Tibial nerve (tissue), 4 donors: ENCODE measurements at regions not wholly inside any gene's neighbourhood (a gene's known extent, or its start where the extent isn't known, plus 50 kb on each side); places are given as distances from the start of the nearest gene placed in this dataset.
"Not testable (repeated sequence)": the region's sequence is repeated elsewhere in the genome, so short reads cannot be mapped to it uniquely, and the experiment has no call there.

Experiments
- DNase-seq, 2 donors: peaks; one replicate each; pipeline ENCODE4 v3.0.0-alpha.2; 2019; ENCODE audit warnings: low spot score in 2 of 2
- H3K27ac ChIP-seq, 4 donors: fragments of 200-600 bp; sonication (generic) in 3 of 4; one replicate each; pipeline ENCODE4 v1.5.1; 2017 to 2019; ENCODE audit warnings: mild to moderate bottlenecking in 1 of 4
- H3K27me3 ChIP-seq, 2 donors: fragments of 200-600 bp; sonication (generic) in 1 of 2; one replicate each; pipeline versions ENCODE4 v1.5.1 to v1.6.0; 2017 to 2019
- H3K36me3 ChIP-seq, 3 donors: fragments of 200-600 bp; sonication (generic); one replicate each; pipeline ENCODE4 v1.5.1; 2018 to 2019
- H3K4me1 ChIP-seq, 4 donors: fragments of 200-600 bp; sonication (generic) in 3 of 4; one replicate each; pipeline ENCODE4 v1.5.1; 2017 to 2019
- H3K4me3 ChIP-seq, 4 donors: fragments of 200-600 bp; sonication (generic) in 3 of 4; one replicate each; pipeline ENCODE4 v1.5.1; 2017 to 2019; ENCODE audit warnings: mild to moderate bottlenecking in 1 of 4, moderate library complexity in 1 of 4
- H3K9me3 ChIP-seq, 4 donors: fragments of 200-600 bp; sonication (generic) in 3 of 4; one replicate each; pipeline ENCODE4 v1.5.1; 2017 to 2019
- EP300 ChIP-seq, 2 donors: sonication (generic); formaldehyde crosslinking; IDR thresholded peaks; one replicate each; pipeline ENCODE4 v1.6.1; 2017; ENCODE audit warnings: antibody characterized with exemption in 2 of 2, mild to moderate bottlenecking in 1 of 2
- POLR2A ChIP-seq, 2 donors: fragments of 450-650 bp; IDR thresholded peaks; one replicate each; pipeline ENCODE4 v1.6.1; 2017; ENCODE audit warnings: antibody characterized with exemption in 2 of 2, mild to moderate bottlenecking in 2 of 2, moderate library complexity in 2 of 2
- WGBS, 2 donors: methylation state at CpG; one replicate each; pipeline ENCODE4 v1.1.5; 2018; 5-methylcytosine and 5-hydroxymethylcytosine counted together
- TF ChIP-seq, protein P1 (sequence below), 5 experiments: fragments of 200-600 bp in 3 of 5; fragments of 450-650 bp in 2 of 5; sonication (generic) in 3 of 5; IDR thresholded peaks; one replicate each; pipeline ENCODE4 v1.5.1; 2016 to 2019; ENCODE audit warnings: antibody characterized with exemption in 5 of 5, mild to moderate bottlenecking in 3 of 5, moderate library complexity in 2 of 5

DNA sequence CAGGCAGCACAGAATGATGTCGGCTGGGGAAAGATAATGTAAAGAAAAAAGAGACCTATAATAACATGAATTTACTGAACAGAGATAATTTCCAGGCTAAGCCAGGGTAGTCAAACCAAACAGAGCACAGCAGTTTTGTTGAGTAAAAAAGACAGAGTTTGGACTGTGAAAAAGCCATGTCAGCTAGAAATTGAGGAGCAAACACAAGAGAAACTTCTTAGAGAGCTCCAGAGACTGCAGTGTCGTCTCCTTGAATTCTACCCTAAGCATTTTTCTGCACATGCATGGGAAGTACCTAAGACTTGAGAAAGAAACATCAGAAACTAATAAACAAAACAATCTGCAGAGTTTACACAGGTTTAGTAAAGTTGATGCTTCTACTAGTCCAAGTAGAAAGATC, 1098.8 kb upstream of the CDH8 start:
- Histone ChIP-seq H3K4me3 (no peak overlapping the region), H3K27ac (no peak overlapping the region), H3K36me3 (no peaks in the 10 kb centered on the region), H3K4me1 (no peaks in the 10 kb centered on the region), H3K27me3 (no peaks in the 10 kb centered on the region), H3K9me3 (no peaks in the 10 kb centered on the region)
- DNase-seq, result no peak
- TF ChIP-seq POLR2A (IDR thresholded peaks at IDR 0.05) (no peak), EP300 (IDR thresholded peaks at IDR 0.05) (no peak)
- TF ChIP-seq, protein P1, sequence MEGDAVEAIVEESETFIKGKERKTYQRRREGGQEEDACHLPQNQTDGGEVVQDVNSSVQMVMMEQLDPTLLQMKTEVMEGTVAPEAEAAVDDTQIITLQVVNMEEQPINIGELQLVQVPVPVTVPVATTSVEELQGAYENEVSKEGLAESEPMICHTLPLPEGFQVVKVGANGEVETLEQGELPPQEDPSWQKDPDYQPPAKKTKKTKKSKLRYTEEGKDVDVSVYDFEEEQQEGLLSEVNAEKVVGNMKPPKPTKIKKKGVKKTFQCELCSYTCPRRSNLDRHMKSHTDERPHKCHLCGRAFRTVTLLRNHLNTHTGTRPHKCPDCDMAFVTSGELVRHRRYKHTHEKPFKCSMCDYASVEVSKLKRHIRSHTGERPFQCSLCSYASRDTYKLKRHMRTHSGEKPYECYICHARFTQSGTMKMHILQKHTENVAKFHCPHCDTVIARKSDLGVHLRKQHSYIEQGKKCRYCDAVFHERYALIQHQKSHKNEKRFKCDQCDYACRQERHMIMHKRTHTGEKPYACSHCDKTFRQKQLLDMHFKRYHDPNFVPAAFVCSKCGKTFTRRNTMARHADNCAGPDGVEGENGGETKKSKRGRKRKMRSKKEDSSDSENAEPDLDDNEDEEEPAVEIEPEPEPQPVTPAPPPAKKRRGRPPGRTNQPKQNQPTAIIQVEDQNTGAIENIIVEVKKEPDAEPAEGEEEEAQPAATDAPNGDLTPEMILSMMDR (IDR thresholded peaks at IDR 0.05), result no peak
- WGBS, 2 donors, result 71 to 81% methylated on average over 2 of the region's 2 CpGs

DNA sequence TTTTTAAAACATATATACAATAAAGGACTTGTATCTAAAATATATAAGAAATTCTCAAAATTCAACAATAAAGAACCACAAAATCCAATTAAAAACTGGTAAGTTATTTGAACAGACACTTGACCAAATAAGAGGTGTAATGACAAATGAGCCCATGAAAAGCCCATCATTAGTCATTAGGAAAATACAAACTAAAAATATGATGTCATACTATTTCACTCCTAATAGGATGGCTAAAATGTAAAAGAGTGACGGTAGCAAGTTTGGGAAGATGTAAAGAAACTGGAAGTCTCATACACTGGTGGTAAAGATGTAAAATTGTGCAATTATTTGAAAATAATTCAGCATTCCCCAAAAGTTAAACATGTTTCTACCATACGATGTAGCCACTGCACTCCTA, 1095.3 kb upstream of the CDH8 start:
- no peak for TF ChIP-seq EP300 (IDR thresholded peaks at IDR 0.05)
- no peak for TF ChIP-seq POLR2A (IDR thresholded peaks at IDR 0.05)
- TF ChIP-seq, protein P1 (IDR thresholded peaks at IDR 0.05), result no peak
- no peak for DNase-seq
- Histone ChIP-seq H3K27me3 (no peaks in the 10 kb centered on the region), H3K4me1 (no peaks in the 10 kb centered on the region), H3K4me3 (no peak overlapping the region), H3K9me3 (peaks cover 0 to 10% (median 0%) of the 10 kb centered on the region in 4 donors), H3K36me3 (no peaks in the 10 kb centered on the region), H3K27ac (no peak overlapping the region)
- WGBS, 2 donors, result 77 to 81% methylated on average over 2 of the region's 2 CpGs

DNA sequence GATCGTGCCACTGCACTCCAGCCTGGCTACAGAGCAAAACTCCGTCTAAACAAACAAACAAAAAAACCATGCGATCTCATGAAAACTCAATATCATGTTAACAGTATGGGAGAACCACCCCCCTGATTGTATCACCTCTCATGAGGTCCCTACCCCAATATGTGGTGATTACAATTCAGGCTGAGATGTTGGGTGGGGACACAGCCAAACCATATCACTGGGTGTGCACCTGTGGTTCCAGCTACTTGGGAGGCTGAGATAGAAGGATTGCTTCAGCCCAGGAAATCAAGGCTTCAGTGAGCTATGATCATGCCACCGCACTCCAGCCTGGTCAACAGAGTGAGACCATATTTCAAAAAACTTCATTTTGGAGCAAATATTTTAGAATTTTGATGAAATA, 1094.7 kb upstream of the CDH8 start:
- WGBS, 2 donors, result 90 to 95% methylated on average over 4 of the region's 4 CpGs
- TF ChIP-seq, protein P1 (IDR thresholded peaks at IDR 0.05), result no peak
- TF ChIP-seq POLR2A (IDR thresholded peaks at IDR 0.05) (no peak), EP300 (IDR thresholded peaks at IDR 0.05) (no peak)
- H3K9me3 ChIP-seq, result peaks cover 0 to 10% (median 0%) of the 10 kb centered on the region in 4 donors
- H3K27ac ChIP-seq, result no peak overlapping the region
- H3K4me1 ChIP-seq, result no peaks in the 10 kb centered on the region
- DNase-seq, result no peak
- H3K27me3 ChIP-seq, result no peaks in the 10 kb centered on the region
- H3K36me3 ChIP-seq, result no peaks in the 10 kb centered on the region
- no peak overlapping the region for H3K4me3 ChIP-seq

DNA sequence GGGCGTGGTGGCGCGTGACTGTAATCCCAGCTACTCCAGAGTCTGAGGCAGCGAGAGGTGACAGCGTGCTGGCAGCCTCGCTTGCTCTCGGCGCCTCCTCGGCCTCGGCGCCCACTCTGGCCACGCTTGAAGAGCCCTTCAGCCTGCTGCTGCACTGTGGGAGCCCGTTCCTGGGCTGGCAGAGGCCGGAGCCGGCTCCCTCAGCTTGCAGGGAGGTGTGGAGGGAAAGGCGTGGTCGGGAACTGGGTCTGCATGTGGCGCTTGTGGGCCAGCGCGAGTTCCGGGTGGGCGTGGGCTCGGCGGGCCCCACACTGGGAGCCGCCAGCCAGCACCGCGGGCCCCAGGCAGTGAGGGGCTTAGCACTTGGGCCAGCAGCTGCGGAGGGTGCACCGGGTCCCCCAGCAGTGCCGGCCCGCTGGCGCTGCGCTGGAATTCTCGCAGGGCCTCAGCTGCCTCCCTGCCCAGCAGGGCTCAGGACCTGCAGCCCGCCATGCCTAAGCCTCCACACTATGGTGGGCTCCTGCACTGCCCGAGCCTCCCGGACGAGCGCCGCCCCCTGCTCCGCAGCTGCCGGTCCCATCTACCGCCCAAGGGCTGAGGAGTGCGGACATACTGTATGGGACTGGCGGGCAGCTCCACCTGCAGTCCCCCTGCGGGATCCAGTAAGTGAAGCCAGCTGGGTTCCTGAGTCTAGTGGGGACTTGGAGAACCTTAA, 1093.3 kb upstream of the CDH8 start:
- no peak for DNase-seq
- Histone ChIP-seq H3K27ac (no peak overlapping the region), H3K4me1 (no peaks in the 10 kb centered on the region), H3K27me3 (no peaks in the 10 kb centered on the region), H3K36me3 (no peaks in the 10 kb centered on the region), H3K9me3 (peaks cover 0 to 10% (median 0%) of the 10 kb centered on the region in 4 donors), H3K4me3 (no peak overlapping the region)
- WGBS, 2 donors, result 93 to 95% methylated on average over 29 to 31 of the region's 46 CpGs
- TF ChIP-seq EP300 (IDR thresholded peaks at IDR 0.05), result no peak
- TF ChIP-seq, protein P1 (IDR thresholded peaks at IDR 0.05), result no peak
- no peak for TF ChIP-seq POLR2A (IDR thresholded peaks at IDR 0.05)

- not testable (repeated sequence) for DNase-seq, H3K27me3 ChIP-seq, H3K36me3 ChIP-seq, H3K4me3 ChIP-seq, H3K9me3 ChIP-seq, H3K4me1 ChIP-seq, H3K27ac ChIP-seq
- 94% methylated on average over 23 of the region's 23 CpGs for WGBS, 2 donors
These were observed 1083.7 kb upstream of the CDH8 start for GRCh38 chr16:63119905-63120304.
